ENCODE measurements at regions not wholly inside any gene's neighbourhood (a gene's known extent, or its start where the extent isn't known, plus 50 kb on each side); places are given as distances from the start of the nearest gene placed in this dataset.

DNA sequence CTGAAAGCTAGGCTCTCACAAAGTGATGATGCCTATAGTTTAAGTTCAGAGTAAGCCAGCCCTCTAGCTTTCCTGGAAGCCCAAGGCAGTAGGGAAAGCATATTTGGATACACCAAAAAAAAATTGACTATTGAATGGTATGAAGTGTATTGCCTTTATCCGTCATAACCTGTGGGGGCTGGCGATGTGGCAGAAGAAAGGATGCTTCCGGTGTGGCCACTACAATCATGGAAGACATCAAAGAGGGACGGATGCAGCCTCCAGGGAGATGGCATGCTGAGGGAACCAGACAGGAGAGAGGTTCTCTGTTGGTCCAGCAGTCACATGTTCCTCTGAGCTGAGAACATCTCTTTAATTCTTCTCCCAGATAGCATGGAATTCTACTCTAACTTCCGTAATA is 170.3 kb downstream of the TMEM18 start:
- DNase-seq, result no peak

DNA sequence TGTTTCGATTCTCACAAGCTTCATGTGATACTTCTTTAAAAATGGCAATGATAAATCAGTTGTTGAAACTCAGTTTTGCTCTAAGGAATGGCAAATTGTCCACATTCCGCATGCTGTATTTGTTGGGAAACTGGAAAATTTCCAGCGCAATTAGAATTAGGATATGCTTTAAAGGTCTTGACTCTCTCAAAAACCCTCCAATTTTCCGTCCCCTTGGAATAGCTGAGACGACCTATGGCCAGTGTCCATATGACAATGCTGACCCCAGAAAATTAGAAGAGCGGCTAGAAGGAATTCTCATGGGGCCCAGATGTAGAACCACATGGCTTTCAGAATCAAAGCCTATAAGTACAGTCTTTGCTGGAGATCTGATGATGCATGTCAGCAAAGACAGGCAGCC is 170.8 kb downstream of the TMEM18 start:
- DNase-seq, result no peak

DNA sequence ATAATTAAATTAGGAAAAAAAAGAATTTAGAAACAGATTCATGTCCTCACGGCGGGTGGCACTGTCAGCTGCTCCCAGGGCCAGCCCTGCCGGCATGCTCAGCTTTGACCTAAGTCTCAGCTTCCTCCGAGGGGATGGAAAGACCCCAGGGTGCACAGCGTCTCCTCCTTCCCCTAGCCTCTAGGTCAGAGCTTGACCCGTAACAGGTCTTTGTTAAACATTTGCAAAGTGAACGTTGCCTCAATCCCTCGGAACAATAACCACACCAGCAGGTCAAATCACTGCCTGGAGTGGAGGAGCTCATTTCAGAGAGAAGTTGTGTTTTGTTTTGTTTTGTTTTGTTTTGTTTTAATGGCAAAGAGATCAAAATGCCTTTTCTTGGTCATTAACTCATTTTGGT is 171.3 kb downstream of the TMEM18 start:
- DNase-seq, result no peak

DNA sequence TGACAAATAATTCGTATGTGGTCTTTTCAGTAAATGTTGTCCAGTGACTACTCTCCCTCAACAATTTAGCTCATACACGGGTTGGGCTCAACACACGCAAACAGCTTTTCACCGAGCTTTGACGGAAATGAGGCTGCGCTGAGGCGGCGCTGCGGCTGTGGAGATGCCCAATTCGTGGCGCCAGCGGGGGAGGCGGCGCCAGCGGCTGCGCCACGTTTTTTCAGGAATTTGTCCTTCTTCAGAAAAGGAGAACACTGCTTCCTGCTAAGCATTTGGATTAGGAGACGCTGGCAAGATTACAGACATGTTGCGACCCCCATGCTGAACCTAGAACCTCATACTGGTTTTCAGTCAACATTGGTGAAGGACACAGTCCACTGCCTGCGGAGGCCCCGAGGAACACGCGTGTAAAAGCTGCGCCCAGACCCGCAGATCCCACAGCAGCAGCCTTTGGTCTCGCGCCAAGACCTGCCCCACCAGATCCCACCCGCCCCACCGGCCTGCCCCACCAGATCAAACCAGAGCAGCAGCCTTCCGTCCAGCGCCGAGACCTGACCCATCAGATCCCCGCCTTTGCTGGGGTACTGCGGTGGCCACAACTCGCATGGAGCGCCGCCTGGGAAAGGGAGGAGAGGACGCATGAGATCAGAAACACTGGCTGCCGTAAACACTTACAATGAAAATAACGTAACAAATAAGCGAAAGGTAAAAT is 173.8 kb downstream of the TMEM18 start:
- no peak for DNase-seq

DNA sequence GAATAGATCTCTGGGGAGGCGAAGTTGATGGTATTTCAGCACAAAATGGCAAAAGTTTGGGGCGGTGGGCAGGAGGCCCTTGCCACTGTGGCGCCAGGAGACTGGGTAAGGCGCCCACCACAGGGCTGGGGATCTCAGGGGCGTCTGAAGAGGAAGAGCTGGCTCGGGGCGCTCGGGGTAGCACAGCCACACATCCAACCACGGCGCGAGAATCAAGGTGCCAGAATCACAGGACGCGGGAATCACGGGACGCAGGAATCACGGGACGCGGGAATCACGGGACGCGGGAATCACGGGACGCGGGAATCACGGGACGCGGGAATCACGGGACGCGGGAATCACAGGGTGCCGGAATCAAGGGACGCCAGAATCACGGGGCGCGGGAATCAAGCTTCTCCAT is 174.4 kb downstream of the TMEM18 start:
- DNase-seq, result no peak

DNA sequence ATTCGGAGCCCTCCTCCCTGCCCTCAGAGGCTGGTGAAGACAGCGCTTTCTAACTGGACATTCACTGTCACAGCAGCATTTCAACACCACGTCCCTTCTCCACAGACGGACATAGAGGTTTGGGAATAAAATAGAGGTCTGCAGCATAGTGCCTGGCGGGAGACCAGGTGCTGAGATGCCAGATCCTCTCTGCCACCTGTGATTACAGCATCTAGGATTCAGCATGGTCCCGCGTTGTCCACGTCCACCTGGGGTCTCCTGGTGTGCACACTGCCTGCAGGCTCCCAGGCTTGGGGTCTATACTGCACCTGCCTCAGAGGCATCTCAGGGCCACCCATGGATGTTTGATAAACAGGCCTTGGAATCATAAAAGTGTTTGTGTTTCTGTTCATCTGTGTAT is 175.5 kb downstream of the TMEM18 start:
- no peak for DNase-seq

DNA sequence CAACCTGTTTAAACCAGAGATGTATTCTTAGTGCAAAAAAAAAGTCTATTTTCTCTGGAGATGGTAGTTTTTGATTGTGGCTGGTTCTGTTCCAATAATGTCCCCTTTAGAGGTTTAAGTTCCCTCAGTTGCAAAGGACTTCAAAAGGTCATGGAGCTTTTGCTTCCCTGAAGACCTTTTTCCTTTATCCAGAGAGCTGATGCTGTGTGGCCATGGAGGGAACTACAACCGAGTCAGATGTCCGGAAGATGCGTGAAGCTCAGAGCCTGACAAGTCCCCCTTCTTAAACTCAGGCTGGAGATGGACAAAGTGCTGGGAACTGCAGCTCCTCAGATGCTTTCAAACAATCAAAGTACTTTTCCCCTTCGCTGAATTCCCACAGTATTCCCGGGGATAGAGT is 176.1 kb downstream of the TMEM18 start:
- no peak for DNase-seq

DNA sequence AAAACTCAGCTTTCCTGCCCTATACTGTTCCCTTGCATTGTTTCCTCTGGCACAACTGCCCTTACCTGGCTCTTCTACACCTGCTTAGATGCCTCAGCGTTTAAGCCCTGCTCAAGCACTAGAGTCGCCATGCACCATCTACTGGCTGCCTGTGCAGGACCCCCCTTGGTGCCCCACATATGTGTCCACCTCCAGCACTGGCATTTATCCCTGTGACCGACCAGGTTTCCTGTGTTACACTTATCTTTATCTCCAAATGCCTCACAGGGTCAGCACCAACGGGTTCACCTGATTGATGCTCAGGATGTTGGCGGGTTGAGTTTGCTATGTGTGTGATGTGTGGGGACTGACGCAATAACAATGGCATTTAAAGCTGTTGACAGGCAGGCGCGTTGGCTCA is 177.5 kb downstream of the TMEM18 start:
- no peak for DNase-seq

DNA sequence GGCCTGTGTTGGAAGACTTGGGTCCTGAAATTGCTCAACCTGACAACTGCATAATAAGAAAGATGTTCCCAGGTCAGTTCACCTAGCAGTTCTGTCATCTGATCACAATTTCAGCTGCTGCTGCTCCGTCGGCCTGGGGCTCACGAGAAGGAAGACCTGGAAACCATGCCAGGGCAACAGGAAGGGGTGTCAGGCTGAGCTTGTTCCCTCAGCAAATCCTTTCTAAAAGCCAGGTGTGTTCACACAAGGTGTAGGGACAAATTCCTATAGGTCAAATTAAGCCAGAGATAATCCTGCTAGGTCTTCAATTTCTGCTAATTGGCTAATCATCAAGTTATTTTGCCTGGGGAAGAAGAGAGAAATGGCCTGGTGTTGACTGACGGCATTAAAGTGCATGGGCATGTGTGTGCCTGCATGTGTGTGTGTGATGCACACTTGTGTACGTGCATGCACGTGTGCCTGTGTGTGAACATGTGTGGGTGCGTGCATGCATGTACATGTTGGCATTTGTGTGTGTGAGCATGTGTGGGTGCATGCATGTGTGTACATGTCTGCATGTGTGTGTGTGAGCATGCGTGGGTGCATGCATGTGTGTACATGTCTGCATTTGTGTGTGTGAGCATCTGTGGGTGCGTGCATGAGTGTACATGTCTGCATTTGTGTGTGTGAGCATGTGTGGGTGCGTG is 178.6 kb downstream of the TMEM18 start:
- no peak for DNase-seq

DNA sequence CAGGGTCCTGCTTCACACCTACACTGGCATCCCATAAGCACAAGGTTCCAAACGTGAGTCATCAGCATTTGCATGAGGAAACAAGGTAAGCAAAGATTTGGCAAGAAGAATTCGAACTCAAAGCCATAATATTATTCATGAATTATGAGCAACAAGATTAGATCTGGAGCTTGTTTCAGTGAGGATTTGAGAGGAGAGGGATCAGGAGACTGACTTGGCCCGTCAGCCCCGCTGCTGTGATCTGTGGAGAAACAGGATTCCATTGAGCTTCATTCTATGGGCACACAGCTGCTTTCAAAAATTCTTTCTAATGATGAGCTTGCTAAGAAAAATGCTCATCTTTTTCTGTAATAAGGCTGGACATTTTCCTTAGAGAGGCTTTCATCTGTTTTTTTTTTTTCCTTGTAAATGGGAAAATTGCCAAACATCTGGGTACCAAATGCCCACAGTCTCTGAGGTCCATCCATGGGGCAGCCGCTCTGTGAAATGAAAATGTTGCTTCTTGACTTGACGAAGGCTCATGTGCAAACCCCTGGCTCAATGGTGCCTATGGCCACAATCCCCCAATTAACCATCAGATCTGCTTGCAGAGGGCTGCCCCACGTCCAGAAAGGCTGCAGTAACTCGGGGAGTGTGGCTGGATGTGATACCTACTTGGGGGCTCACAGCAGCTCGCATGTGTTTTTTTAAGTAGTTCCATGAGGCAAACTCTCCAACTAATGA is 179.3 kb downstream of the TMEM18 start:
- DNase-seq, result no peak

DNA sequence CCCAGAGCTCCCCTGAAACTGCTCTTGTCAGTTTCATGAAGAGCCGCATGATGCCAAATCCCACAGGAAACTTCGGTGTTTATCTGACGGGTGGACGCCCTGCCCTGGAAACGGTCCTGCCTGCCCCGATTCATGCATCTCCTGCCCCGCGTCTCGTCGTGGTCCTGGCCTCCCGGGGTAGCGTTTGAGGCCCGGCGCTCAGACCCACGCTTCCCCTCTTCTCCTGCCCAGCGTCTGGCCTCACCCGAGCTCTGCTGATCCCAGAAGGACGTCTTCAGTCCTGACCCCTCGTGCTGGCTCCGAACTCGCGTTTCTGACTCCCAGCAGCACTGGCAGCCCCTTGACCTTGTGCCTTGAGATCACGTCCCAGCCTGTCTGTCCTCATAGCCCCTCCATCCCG is 180.5 kb downstream of the TMEM18 start:
- DNase-seq, result no peak

DNA sequence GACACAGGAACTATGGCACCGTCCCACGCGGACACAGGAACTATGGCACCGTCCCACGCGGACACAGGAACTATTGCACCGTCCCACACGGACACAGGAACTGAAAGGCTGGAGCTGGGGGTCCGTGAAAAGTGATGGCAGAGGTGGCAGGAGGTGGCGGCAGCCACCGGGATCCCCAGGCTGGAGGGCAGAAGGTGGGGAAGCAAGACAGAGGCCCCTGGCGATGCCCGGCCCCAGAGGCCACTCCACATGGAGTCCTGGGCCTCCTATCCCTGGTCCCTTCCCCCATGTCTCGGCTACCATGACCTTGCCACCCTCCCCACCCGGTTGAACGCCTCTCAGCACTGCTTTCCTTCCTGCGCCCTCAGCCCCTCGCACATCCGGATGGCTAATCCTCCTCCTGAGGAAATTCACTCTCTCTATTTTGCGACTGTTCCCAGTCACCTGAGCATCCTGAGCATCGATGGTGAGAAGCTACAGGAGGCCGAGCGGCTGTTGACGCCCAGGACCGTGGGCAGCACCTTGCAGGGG is 181.4 kb downstream of the TMEM18 start:
- DNase-seq, result no peak

DNA sequence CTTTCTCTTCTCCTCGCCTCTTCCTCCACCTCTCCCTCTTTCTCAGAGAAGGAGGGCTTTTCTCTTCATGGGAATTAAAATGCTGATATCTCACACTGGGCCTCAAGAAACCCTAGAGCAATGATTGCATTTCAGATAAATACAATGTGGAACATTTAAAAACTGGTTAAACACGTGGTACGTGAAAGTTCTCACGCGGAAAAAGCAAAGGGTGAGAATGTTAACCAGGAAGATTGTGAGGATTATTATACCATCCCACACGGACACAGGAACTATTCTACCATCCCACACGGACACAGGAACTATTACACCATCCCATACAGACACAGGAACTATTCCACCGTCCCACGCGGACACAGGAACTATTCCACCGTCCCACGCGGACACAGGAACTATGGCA is 182.4 kb downstream of the TMEM18 start:
- no peak for DNase-seq

DNA sequence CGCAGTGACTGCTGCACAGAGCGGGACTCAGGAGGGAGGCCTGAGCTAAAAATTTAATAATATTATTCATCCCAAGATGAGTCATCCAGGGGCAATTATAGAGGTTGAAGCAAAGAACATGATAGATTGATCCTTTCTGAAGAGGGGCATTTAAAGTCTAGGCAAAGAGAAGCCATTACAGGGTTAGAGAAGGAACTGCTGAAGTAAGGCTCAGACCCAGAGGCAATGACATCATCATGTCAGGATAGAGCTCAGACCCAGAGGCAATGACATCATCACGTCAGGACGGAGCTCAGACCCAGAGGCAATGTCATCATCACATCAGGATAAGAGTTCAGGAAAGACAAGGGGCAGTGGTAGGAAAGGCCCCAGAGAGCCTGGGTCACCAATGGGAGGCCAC is 184.0 kb downstream of the TMEM18 start:
- peak; percentile 1 for DNase-seq

DNA sequence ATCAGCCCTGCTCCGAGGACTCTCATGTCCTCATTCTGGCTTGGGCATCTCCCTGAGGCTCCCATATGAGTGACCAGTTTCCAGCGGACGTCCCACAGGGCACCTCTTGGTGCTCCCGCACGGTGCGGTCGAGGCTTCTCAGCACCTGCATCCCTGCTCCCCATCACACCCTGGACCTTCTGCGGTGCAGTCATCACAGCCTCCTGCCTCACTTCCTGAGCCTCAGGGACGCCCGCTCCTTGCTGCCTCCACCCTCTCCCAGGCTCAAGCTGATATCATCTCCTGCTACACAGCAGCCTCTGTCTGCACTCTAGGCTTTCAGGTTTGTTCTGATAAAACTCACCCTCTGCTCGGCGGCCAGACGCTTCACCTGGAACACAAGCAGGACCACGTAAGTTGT is 185.0 kb downstream of the TMEM18 start:
- DNase-seq, result no peak

DNA sequence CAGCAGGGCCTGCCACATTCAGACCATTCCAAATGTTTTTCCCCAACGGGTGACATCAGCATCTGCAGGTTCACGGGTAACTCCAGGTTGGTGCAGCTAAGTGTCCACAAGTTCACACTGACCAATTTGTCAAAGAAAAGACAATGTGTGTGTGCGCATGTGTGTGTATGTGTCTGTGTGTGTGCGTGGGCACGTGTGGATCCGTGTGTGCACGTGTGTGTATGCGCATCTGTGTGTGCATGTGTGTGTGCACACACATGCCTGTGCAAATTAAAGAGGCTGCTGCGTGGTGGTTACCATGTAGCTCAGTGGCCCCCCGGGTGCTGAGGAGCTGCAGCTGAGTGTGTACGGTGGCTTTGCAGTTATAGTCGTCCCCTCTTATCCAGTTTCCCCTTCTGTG is 187.4 kb downstream of the TMEM18 start:
- DNase-seq, result no peak

DNA sequence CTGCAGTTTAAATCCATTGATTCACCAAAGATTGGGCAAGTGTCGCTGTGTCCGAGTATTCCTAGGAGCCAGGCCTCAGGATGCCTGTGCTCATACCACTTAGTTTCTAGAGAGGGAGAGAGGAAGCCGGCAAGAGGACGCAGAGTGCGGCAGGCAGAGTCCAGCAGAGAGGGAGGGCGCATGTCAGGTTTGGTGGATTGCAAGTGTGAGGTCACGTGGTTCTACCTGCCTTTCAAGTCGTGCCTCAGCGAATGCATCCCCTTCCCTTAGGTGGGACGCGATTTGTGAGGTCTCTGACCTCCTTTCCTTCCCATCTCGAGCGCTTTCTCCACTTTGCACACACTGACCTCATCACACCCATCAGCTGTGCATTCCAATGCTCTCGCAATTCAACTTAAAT is 188.1 kb downstream of the TMEM18 start:
- no peak for DNase-seq

DNA sequence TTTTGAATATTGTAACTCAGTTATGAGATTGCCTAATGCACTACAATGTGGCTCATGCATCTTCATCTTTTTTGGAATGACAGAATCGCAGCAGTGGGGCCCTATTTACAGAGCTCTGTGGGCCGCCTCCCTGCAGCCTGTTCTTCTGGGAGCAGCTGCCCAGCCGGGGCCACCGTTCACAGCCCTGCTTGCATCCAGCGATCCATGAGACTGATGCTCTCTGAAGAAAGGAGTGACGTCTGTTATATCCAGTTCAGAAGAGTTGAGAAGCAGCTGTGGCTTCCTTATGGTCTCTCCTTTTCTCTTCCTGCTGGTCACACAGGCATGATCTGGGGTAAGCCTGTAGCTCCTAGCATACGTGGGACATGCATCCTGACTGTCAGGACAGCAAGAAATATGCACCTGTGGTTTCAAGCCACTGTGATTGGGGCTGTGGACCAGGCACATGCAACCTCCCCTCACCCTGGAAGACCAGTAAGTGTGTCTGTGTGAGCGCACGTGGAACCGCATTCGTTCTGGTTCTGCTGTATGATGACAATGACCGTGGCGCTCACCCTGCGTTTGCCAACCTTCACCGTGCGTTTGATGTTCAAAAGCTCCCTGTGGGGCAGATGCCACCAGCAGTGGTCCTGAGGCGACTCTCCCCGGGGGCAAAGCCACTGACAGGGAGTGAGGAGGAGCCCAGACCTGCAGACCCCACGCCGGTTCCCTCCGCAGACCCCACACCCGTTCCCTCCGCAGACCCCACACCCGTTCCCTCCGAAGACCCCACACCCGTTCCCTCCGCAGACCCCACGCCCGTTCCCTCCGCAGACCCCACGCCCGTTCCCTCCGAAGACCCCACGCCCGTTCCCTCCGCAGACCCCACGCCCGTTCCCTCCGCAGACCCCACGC is 189.8 kb downstream of the TMEM18 start:
- no peak for DNase-seq

DNA sequence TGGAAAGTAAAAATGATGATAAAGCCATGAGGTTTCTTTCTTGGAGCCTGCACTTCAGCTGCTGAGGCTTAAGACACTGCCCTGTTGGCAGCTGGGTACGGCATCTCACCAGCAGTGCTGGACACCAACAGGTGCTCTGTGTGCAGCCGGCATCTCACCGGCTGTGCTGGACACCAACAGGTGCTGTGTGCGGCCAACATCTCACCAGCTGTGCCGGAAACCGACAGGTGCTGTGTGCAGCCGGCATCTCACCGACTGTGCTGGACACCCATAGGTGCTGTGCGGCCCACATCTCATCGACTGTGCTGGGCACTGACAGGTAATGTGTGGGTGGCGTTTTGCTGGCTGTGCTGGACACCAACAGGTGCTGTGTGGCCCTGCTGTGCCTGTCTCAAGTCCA is 190.8 kb downstream of the TMEM18 start:
- no peak for DNase-seq

DNA sequence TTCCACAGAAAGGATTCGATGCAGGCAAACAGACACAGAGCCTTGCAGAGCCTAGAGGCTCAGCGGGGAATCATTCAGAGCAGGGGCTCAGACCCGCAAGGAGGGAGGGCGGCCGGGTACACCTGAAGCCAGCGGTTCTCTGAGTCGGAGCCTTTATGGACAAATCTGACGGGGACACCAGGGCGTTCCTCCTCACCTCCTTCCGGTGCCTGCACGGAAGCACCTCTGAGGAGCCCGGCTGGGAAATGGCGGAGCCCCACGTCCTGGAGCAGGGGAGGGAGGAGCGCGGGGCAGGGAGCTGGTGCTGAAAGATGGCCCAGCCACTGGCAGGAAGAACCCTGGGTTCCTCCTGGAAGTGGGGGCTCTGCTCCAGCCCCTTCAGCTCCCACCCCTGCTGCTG is 193.5 kb upstream of the ALKAL2 start:
- no peak for DNase-seq

DNA sequence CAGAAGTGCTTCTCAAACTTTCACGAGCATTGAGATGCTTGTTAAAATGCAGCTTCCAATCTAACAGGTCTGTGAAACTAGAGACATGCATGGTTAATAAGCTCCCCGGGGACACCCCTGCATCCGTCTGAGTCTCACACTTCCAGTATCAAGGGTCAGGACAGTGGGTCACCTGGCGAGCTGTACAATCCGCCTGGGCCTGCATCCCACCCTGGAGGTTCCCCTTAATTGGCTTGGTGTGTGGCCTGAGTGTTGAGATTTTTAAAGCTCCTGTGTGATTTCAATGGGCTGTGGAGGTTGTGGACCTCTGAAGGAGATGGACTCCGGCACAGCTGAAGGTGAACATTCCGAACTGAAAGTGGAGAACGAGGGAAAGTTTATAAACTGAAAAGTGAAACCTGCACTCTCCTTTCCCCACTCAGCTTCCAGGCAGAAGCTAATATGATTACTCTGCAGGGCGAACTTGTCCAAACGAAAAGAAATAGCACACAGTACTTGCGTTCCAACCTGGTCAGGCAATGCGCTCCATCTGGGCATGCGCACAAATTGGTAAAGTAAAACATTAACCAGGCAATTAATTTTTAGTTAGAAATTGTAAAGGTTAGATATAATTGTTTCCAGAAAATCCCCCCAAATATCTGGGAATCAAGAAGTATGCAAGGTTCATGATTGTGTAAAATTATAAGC is 191.7 kb upstream of the ALKAL2 start:
- no peak for DNase-seq

DNA sequence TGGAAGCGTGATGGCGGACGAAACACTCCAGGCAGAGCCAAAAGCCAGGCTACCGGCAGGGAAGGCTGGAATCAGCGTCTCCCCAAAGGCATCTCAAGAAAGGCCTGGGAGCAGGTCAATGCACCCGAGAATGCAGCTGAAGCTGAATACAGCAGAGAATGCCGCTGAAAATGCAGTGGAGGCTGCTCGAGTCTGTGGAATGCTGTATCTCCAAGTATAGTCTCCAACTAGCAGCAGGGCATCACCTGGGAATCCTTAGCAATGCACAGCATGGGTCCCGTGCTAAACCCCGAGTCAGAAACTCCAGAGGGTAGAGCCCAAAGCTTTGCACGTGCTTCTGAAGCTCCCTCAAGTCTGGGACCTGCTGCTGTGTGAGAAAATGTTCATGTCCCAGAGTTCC is 191.1 kb upstream of the ALKAL2 start:
- no peak for DNase-seq

Data from OCI-M1 (cell line).